Nephron (organoid): ENCODE measurements at regions not wholly inside any gene's neighbourhood (a gene's known extent, or its start where the extent isn't known, plus 50 kb on each side); places are given as distances from the start of the nearest gene placed in this dataset.

ENCODE experiments used
- H3K27ac Mint-ChIP-seq, 3 experiments: 2 replicates each; pipeline ENCODE4 v1.8.0; 2020; ENCODE audit warnings: mixed read lengths in 3 of 3, mild to moderate bottlenecking in 2 of 3, moderate library complexity in 1 of 3
- H3K27me3 Mint-ChIP-seq: 2 replicates; pipeline ENCODE4 v1.8.0; 2021; ENCODE audit warnings: low read depth, mild to moderate bottlenecking, moderate library complexity, mixed read lengths
- H3K36me3 Mint-ChIP-seq: 2 replicates; pipeline ENCODE4 v1.8.0; 2020; ENCODE audit warnings: low read depth, mixed read lengths
- H3K4me1 Mint-ChIP-seq: 2 replicates; pipeline ENCODE4 v1.8.0; 2020; ENCODE audit warnings: mixed read lengths
- H3K4me3 Mint-ChIP-seq, 3 experiments: 2 replicates each; pipeline ENCODE4 v1.8.0; 2020; ENCODE audit warnings: mild to moderate bottlenecking in 3 of 3, mixed read lengths in 3 of 3, moderate library complexity in 2 of 3
- H3K9me3 Mint-ChIP-seq: 2 replicates; pipeline ENCODE4 v1.8.0; 2020; ENCODE audit warnings: mixed read lengths
- CTCF ChIP-seq, 3 experiments: fragments of 200-600 bp; sonication (generic); IDR thresholded peaks; one replicate each; pipeline ENCODE4 v1.5.0; 2021; ENCODE audit warnings: antibody characterized with exemption in 3 of 3; ENCODE audit not compliant: unreplicated experiment in 3 of 3

GRCh38 chr2:118604371-118604770, 243.1 kb downstream of the EN1 start:
- Mint-ChIP-seq H3K36me3 (no peaks in the 10 kb centered on the region), H3K27ac (peak overlapping the region; percentile 38 to 92 (median 49)), H3K4me3 (no peak overlapping the region), H3K4me1 (peaks cover 17% of the 10 kb centered on the region), H3K27me3 (peaks cover 7% of the 10 kb centered on the region), H3K9me3 (peaks cover 12% of the 10 kb centered on the region)
- no peak for TF ChIP-seq CTCF (IDR thresholded peaks at IDR 0.05; ENCODE audit: unreplicated experiment in 3 of 3)

GRCh38 chr2:118599141-118599540, 248.3 kb downstream of the EN1 start:
- Mint-ChIP-seq H3K27me3 (peaks cover 7% of the 10 kb centered on the region), H3K4me1 (no peaks in the 10 kb centered on the region), H3K4me3 (no peak overlapping the region), H3K9me3 (peaks cover 27% of the 10 kb centered on the region), H3K27ac (no peak overlapping the region), H3K36me3 (no peaks in the 10 kb centered on the region)
- TF ChIP-seq CTCF (IDR thresholded peaks at IDR 0.05; ENCODE audit: unreplicated experiment in 3 of 3): no peak

- Mint-ChIP-seq H3K4me1 (no peaks in the 10 kb centered on the region), H3K36me3 (no peaks in the 10 kb centered on the region), H3K27ac (no peak overlapping the region), H3K4me3 (no peak overlapping the region), H3K27me3 (peaks cover 5% of the 10 kb centered on the region), H3K9me3 (peaks cover 29% of the 10 kb centered on the region)
- TF ChIP-seq CTCF (IDR thresholded peaks at IDR 0.05; ENCODE audit: unreplicated experiment in 3 of 3): no peak
Measured at GRCh38 chr2:118596620-118597019, 250.8 kb downstream of the EN1 start.

GRCh38 chr2:118593257-118593656, 254.2 kb downstream of the EN1 start:
- Mint-ChIP-seq H3K4me1 (no peaks in the 10 kb centered on the region), H3K9me3 (peaks cover 19% of the 10 kb centered on the region), H3K27ac (no peak overlapping the region), H3K4me3 (no peak overlapping the region), H3K36me3 (no peaks in the 10 kb centered on the region), H3K27me3 (peaks cover 4% of the 10 kb centered on the region)
- no peak for TF ChIP-seq CTCF (IDR thresholded peaks at IDR 0.05; ENCODE audit: unreplicated experiment in 3 of 3)

- TF ChIP-seq CTCF (IDR thresholded peaks at IDR 0.05; ENCODE audit: unreplicated experiment in 3 of 3): no peak
- H3K4me3 Mint-ChIP-seq: no peak overlapping the region
- H3K36me3 Mint-ChIP-seq: no peaks in the 10 kb centered on the region
- H3K4me1 Mint-ChIP-seq: no peaks in the 10 kb centered on the region
- H3K27me3 Mint-ChIP-seq: peaks cover 4% of the 10 kb centered on the region
- H3K9me3 Mint-ChIP-seq: peaks cover 13% of the 10 kb centered on the region
- H3K27ac Mint-ChIP-seq: no peak overlapping the region
Measured at GRCh38 chr2:118591223-118591622, 256.2 kb downstream of the EN1 start.

GRCh38 chr2:118589721-118590120, 257.7 kb downstream of the EN1 start:
- Mint-ChIP-seq H3K27ac (no peak overlapping the region), H3K9me3 (peaks cover 6% of the 10 kb centered on the region), H3K4me1 (peaks cover 4% of the 10 kb centered on the region), H3K36me3 (no peaks in the 10 kb centered on the region), H3K4me3 (no peak overlapping the region), H3K27me3 (peaks cover 4% of the 10 kb centered on the region)
- TF ChIP-seq CTCF (IDR thresholded peaks at IDR 0.05; ENCODE audit: unreplicated experiment in 3 of 3): no peak
